Erythroblast (primary cell): ENCODE measurements at regions not wholly inside any gene's neighbourhood (a gene's known extent, or its start where the extent isn't known, plus 50 kb on each side); places are given as distances from the start of the nearest gene placed in this dataset.

Experiments used
- GATA1 ChIP-seq: IDR thresholded peaks from 2 replicates; pipeline ENCODE4 v1.6.1; 2011; ENCODE audit warnings: low read depth, mild to moderate bottlenecking, control low read depth, low read length, moderate library complexity
- POLR2A ChIP-seq: IDR thresholded peaks from 2 replicates; pipeline ENCODE4 v1.6.1; 2011; ENCODE audit warnings: mild to moderate bottlenecking, low read length

DNA sequence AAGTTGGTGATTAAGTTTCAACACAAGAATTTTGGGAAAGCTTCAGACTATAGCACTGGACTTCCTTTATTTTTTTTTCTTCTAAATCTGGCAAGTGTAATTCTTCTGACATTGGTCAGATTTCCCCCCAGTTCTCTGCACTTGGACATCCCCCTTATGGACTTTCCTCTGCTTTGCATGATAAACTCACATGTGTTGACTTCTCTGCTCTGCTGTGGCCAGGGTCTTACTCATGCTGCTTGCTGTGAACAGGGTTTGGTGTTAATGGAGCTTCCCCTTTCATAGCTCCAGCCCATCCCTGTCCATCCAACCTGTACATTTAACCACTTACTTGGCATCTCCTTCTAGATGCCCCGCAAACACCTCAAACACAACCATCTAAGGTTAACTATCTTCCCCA, 70.5 kb upstream of the SPATA13 start:
- TF ChIP-seq POLR2A: no peak
- TF ChIP-seq GATA1: no peak
